Mammary epithelial cell (primary cell): ENCODE measurements at regions not wholly inside any gene's neighbourhood (a gene's known extent, or its start where the extent isn't known, plus 50 kb on each side); places are given as distances from the start of the nearest gene placed in this dataset.

Experiments used
- CTCF ChIP-seq, 2 donors: IDR thresholded peaks in 1 of 2; conservative IDR thresholded peaks in 1 of 2; 2 replicates each; pipeline ENCODE4 v1.5.1; 2011 to 2012; ENCODE audit warnings: inconsistent platforms in 2 of 2, low read length in 2 of 2, mild to moderate bottlenecking in 2 of 2, control low read depth in 1 of 2, low read depth in 1 of 2; ENCODE audit not compliant: insufficient read depth in 1 of 2; ENCODE audit errors: extremely low read depth in 1 of 2
- EZH2 ChIP-seq: IDR thresholded peaks from 2 replicates; pipeline ENCODE4 v1.6.1; 2012; ENCODE audit warnings: low read length, inconsistent platforms, borderline replicate concordance

- TF ChIP-seq CTCF (conservative IDR thresholded peaks at IDR 0.05 in 1 of 2, IDR thresholded peaks at IDR 0.05 in 1 of 2; ENCODE audit: extremely low read depth in 1 of 2, insufficient read depth in 1 of 2, low read depth in 1 of 2, low read length in 2 of 2), result no peak
- no peak for TF ChIP-seq EZH2
Observed at GRCh38 chr1:221625026-221625425, 116.9 kb downstream of the DUSP10 start.
